GM18517 (cell line): ENCODE measurements at regions not wholly inside any gene's neighbourhood (a gene's known extent, or its start where the extent isn't known, plus 50 kb on each side); places are given as distances from the start of the nearest gene placed in this dataset.

Source experiments
- ATAC-seq: cut with Tn5 transposase; IDR thresholded peaks from one replicate; pipeline ENCODE4 v1.9.1; 2021; ENCODE audit warnings: mild to moderate bottlenecking, moderate library complexity; ENCODE audit not compliant: unreplicated experiment

DNA sequence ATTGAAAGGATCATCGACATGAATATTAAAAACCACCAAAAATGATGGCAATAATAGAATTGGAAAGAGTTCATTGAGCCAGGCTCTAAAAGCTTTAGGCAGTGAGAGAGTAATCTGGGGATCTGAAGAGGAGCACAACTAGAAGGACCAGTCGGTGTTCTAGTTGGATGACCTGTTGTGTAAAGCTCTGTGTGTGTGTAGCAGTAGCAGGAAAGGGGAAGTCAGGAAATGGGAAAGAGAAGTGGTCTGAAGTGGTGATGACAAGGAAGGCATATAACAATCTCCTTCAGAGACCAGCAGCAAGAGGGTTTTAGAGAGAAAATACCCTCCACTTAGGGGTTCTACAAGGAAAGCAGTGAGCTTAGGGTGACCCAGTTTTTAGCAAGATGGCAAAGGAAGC, 539.2 kb downstream of the HTR7 start:
- ATAC-seq: no peak

GRCh38 chr10:90319188-90319914, 538.5 kb downstream of the HTR7 start:
- ATAC-seq: peak; percentile 76

- ATAC-seq: no peak
Observed at GRCh38 chr10:90321132-90321816, 536.6 kb downstream of the HTR7 start.

DNA sequence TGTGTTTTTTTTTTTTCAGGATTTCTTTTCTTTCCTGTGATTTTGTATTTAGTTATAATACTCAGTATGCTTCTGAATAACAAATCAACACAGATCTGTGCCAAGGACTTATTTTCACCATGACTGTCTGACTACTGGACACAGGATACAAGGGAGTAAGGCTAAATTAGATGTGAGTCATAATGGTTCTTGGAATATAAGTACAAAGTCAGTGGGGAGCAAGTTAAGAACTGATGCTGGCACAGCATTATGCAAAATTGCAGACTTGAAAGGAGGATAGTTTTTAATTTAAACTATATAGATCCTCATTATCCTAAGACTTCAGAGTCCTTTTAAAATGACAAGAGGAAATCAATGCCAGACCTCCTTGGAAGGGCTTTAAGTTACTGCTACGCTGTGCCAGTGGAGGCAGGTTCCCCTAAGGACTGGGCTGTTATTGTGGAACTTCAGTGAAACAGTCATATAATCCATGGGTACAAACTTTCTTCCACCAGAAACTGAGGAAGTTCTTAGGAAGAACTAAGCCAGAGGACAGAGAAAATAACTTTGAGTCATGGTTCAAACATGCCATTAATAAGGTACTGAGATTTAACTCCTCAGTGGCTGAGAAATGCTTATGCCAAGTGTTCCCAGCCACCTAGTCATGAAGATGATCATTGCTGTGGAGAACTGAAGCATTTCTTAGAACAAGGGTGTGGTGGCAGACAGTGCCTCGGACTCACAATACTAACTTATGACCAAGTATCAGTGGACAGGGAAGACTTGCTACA, 531.2 kb downstream of the HTR7 start:
- ATAC-seq: no peak

- ATAC-seq: no peak
Observed at GRCh38 chr10:90327611-90328010, 530.2 kb downstream of the HTR7 start.

DNA sequence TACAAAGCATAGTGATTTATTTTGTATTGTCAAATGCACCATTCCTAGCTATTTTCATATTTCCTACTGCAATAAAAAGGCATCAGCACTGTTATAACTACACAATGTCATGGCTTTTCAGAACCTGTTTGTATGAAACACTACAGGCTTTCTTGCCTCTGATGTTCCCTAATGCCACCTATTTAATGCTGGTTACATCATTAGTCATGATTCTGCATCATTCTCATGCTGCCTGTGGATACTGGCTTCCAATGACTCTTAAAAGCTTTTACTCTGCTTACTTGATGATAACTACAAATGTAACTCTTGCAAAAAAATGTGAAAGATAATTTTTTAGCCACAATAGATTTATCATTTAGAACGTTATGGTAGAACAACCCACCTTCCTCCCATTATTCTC, 529.4 kb downstream of the HTR7 start:
- no peak for ATAC-seq

GRCh38 chr10:90328896-90329295, 528.9 kb downstream of the HTR7 start:
- ATAC-seq: no peak

DNA sequence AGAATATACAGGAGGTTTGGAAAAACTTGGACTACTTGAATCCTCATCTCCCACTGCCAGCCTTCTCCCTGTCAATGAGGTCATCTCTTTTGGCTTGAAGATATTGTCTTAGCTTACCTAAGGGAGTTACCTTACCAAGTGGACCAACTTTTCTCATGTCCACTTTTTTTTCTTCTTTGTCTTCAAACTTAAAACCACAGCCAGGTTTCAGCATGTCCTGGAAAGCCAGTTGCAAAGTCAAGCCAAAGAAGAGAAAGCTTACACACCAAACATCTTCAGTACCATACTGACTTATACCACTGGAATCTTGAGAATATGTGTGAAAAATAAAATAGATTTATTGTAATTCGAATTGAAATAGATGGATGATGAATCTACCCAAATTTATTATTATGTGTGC, 520.5 kb downstream of the HTR7 start:
- ATAC-seq: no peak

- ATAC-seq: no peak
Observed at GRCh38 chr10:90342480-90342879, 515.4 kb downstream of the HTR7 start.

DNA sequence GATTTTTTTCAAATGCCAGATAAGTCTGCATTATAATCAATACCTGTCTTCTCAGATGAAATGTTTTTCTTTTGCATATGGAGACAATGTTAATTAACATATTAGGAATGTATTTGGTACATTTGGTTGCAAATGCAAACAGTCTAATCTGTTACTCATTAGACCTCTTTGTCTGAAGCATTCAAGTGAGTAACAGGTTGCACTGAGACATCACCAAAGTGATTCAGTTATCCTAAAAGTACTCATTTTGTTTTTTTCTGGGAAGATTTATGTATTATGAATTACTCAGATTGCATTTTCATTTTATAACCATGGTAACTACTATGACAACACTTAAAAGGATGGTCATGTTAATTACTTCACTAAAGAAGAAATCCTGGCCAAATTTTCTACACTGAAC, 513.6 kb downstream of the HTR7 start:
- ATAC-seq: no peak

DNA sequence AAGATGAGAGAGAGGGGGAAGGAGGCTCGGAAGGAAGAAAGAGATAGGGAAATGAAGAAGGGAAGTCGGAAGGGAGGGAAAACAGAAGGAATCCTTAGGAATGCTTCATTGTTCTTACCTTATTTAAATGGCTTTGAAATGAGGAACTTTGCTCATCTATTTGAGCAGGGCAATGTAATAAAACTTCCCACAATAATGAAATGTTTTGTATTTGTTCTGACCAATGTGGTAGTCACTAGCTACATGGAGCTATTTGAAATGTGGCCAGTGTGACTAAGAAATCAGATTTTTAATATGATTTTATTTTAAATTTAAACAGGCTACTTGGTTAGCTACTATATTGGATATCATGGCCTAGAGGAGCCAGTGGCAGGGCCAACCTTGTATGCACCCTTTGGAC, 510.6 kb downstream of the HTR7 start:
- ATAC-seq: no peak

DNA sequence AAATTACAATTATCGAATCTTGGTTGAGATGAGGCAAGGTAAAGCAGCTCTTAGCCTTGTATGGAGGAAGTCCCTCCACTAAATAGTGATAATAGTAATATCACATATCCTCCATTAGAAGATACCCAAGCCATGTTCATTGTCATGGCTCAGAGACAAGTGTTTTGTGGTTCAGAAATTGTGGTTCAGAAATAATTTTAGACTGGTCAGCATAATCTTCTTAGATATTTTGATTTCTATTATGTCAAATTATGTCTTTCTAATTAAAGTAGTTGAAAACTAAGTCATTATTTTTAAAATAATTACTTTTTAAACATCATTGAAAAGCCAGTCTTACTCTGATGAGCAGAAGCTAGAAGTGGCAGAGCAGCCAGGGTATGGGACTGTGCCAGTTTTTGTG, 507.7 kb downstream of the HTR7 start:
- ATAC-seq: no peak

- ATAC-seq: no peak
Observed at GRCh38 chr10:90352288-90352687, 505.6 kb downstream of the HTR7 start.

DNA sequence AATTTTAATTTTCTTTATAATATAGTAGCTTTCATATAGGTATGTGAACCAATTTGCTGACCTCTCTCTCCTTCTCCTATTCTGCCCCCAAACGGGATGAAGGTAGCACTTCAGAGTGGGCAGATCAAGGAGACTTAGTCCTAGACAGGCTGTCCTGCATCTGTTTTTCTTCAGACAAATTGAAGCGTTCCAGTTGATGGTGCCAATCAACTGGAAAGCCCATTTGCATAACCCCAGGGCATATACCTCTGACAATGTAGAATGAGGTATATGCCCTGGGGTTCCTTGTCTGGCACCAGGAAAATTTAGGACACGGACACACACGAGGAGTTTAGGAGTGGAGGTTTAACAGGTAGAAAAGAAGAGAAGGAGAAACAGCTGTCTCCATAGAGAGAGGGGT, 502.9 kb downstream of the HTR7 start:
- ATAC-seq: no peak

- no peak for ATAC-seq
Observed at GRCh38 chr10:90363799-90364483, 493.9 kb downstream of the HTR7 start.

DNA sequence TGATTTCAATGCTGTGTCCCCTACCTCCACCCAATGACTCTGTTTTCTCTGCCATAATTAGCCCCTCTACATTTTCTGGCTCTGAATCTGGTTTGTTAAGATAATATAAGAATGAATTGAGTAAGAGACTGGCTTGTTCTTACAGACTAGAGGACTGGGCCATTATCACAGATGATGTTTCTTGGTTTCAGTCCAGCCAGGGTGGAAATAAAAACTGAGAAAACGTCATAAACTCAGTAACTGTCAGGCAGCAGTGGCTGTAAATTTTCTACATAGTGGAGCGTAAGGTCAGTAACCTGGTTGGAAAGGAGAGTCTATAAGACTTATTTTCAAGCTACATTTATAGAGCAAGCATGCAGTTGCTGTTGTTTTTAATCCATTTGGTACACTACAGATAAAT, 485.4 kb downstream of the HTR7 start:
- no peak for ATAC-seq

DNA sequence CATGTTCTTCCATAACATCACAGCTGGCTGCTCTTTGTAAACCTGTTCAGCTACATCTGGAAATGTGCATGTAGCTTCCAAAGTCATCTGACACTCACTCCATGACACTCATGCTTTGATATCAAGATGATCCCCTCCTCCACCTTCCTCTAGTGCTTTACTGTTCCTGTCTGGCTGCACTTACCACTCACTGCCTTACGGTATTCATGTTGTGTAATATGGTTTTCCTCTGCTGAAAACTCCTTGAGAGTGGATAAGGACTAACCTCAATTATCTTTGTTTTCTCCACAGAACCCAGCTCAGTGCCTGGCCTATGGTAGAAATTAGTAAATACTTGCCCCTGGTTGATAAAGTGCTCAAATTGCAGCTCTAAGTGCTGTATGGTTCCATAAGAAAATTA, 483.9 kb downstream of the HTR7 start:
- ATAC-seq: no peak

DNA sequence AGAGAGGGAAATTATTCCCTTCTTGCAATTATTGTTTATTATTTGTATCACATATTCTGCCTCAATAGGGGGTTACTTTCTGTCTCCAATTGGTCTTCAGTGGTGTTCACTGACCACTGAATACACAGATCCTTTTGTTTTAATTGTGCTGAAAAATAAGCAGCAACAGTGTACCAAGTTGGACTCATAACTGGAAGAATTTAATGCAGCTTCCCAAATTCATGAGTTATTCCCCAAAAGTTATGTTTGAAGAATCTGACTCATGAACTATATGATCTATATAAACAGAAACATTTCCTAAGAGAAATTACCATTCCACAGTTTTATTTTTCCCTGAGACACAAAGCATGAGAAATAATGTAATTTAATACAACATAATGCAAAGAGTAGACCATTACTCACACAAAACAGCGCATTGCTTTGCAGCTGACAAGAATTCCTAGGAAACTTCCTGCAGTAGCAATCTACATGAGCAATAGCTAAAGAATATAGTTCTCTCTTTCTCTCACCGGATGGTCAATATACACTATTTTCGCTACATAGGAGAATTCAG, 479.2 kb downstream of the HTR7 start:
- ATAC-seq: no peak

DNA sequence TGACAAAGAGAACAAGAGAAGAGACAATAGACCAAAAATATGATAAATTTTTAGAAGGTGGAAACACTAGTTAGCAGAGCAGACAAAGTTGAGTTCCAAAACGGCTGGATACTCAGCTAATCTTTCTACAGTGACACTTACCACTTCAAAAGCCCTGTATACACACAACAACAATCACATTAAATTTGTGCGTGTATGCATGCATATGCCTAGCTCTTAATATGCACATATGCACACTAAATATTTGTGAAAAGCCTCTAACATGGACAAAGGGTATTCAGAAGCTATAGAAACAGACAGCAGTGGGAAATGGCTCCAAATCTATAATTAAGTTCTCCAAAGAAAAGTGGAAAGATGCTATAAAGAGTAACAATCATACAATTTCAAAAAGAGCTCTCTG, 476.4 kb downstream of the HTR7 start:
- ATAC-seq: no peak

- no peak for ATAC-seq
Observed at GRCh38 chr10:90389876-90390275, 468.0 kb downstream of the HTR7 start.

DNA sequence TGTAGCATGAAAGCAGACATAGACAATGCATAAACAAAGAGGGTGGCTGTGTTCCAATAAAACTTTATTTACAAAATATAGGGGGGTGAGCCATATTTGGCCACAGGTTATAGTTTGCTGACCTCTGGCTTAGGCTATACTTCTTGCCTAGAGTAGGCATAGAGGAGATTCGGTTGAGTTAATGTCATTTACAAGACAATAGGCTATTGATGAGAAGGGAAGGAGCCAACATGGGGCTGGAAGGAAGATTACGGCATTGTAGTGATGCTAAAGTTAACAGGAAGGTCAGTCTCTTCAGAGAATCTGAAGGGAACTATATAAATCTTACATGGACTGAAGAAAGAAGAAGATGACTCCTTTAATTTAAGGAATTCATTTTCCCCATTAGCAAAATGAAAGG, 463.5 kb downstream of the HTR7 start:
- no peak for ATAC-seq
